ENCODE measurements at regions not wholly inside any gene's neighbourhood (a gene's known extent, or its start where the extent isn't known, plus 50 kb on each side); places are given as distances from the start of the nearest gene placed in this dataset.

DNA sequence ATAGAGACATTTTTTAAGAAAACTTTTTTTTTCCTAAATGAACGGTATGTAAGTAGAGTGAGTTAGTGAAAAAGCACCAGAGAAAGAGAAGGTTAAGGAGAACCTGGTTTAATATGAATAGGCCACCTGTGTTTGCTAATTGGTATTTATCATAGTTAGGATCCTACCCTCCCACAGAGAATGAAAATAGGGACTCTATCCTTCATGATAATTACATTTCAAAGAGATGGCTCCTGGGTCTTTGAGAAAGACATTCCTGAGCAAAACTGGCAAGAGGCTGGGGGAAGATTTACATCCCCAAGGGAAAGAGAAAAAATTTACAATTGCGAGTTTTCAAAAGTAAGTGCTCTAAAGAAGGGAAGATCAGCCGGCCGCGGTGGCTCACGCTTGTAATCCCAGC, 1284.5 kb downstream of the SLITRK1 start:
- intact Hi-C loops (cut with DNase I): no loop called here
- no peak for ATAC-seq
- no peaks in the 10 kb centered on the region for H3K36me3 ChIP-seq
- H3K4me3 ChIP-seq: no peak overlapping the region
- H3K9me3 ChIP-seq: no peaks in the 10 kb centered on the region
- no peak overlapping the region for H3K27ac ChIP-seq
- TF ChIP-seq, protein P1, sequence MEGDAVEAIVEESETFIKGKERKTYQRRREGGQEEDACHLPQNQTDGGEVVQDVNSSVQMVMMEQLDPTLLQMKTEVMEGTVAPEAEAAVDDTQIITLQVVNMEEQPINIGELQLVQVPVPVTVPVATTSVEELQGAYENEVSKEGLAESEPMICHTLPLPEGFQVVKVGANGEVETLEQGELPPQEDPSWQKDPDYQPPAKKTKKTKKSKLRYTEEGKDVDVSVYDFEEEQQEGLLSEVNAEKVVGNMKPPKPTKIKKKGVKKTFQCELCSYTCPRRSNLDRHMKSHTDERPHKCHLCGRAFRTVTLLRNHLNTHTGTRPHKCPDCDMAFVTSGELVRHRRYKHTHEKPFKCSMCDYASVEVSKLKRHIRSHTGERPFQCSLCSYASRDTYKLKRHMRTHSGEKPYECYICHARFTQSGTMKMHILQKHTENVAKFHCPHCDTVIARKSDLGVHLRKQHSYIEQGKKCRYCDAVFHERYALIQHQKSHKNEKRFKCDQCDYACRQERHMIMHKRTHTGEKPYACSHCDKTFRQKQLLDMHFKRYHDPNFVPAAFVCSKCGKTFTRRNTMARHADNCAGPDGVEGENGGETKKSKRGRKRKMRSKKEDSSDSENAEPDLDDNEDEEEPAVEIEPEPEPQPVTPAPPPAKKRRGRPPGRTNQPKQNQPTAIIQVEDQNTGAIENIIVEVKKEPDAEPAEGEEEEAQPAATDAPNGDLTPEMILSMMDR (IDR thresholded peaks at IDR 0.05): no peak
- DNase-seq: no peak
- H3K27me3 ChIP-seq: no peaks in the 10 kb centered on the region
- no peaks in the 10 kb centered on the region for H3K4me1 ChIP-seq

DNA sequence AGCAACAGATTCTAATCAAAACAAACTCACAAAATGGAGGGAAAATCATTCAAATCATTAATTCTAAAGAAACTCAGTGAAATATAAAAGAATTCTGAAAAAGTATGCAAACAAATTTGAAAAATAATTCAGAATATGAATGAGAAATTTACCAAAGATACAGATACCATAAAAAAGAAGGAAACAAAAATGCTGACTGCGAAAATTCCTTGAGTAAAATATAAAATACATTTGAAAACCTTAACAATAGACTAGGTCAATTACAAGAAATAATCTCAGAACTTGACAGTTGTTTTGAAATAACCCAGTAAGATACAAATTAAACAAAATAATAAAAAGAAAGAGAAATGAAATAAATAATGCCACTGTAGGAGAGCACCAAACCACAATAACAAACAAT, 1289.0 kb downstream of the SLITRK1 start:
- DNase-seq (no peak), ATAC-seq (no peak)
- no peaks in the 10 kb centered on the region for H3K36me3 ChIP-seq
- H3K4me3 ChIP-seq: no peak overlapping the region
- no peak overlapping the region for H3K27ac ChIP-seq
- intact Hi-C loops (cut with DNase I): no loop called here
- TF ChIP-seq, protein P1 (IDR thresholded peaks at IDR 0.05): no peak
- no peaks in the 10 kb centered on the region for H3K9me3 ChIP-seq
- H3K4me1 ChIP-seq: no peaks in the 10 kb centered on the region
- no peaks in the 10 kb centered on the region for H3K27me3 ChIP-seq

DNA sequence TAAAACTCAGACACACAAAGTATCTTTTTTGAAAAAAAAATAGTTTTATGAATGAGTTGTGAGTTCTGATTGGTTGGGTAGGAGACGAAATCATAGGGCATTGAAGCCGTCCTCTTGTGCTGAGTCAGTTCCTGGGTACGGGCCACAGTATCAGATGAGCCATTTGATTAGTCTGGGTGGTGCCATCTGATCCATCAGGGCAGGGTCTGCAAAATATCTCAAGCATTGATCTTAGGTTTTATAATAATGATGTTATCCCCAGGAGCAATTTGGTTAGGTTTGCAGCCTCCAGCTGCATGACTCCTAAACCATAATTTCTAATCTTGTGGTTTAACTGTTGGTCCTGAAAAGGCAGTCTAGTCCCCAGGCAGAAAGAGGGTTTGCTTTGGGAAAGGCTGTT, 1310.6 kb downstream of the SLITRK1 start:
- Histone ChIP-seq H3K36me3 (no peaks in the 10 kb centered on the region), H3K27me3 (no peaks in the 10 kb centered on the region), H3K27ac (no peak overlapping the region), H3K9me3 (no peaks in the 10 kb centered on the region), H3K4me1 (no peaks in the 10 kb centered on the region), H3K4me3 (no peak overlapping the region)
- TF ChIP-seq, protein P1 (IDR thresholded peaks at IDR 0.05): no peak
- no peak for DNase-seq
- no peak for ATAC-seq
- intact Hi-C loops (cut with DNase I): no loop called here

DNA sequence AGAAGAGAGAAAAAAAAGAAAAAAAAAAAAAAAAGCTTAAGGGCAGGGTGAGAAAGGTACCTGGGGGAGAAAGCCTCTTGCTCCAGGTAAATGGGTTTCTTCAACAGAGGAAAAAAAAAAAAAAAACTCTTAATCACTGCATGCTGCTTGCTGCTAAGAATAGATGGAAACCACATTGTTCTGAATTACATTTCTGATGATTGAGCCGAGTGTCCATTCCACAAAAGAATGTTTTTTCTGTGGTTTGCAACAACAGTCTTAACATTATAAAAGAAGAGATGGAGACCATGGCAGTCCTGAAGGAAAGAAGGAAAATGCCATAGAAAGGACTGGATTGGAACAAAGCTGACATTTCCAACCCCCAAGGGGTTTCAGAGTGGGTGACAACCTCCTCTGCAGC, 1312.7 kb downstream of the SLITRK1 start:
- no peak overlapping the region for H3K4me3 ChIP-seq
- TF ChIP-seq, protein P1 (IDR thresholded peaks at IDR 0.05): no peak
- no peak overlapping the region for H3K27ac ChIP-seq
- no peaks in the 10 kb centered on the region for H3K4me1 ChIP-seq
- H3K36me3 ChIP-seq: no peaks in the 10 kb centered on the region
- intact Hi-C loops (cut with DNase I): no loop called here
- no peak for DNase-seq
- no peaks in the 10 kb centered on the region for H3K9me3 ChIP-seq
- no peaks in the 10 kb centered on the region for H3K27me3 ChIP-seq
- ATAC-seq: no peak

DNA sequence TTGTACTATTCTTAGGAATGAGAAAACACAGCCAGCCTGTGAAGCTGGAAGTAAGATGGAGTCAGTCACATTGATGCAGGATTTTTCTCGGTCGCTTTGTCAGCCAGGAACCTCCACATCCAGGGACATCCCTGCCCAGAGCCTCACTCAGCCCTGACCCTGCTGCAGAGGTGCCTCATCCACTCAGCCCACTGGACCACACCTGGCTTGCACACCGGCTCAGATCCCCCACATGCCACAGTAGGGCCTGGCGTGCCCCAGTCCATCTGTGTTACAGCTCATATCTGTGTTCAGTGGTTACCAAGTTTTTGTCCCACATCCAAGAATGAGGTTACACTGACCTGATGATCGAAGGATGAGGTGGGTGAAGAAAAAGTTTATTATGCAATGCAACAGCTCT, 1315.4 kb downstream of the SLITRK1 start:
- Histone ChIP-seq H3K9me3 (no peaks in the 10 kb centered on the region), H3K27me3 (no peaks in the 10 kb centered on the region), H3K27ac (no peak overlapping the region), H3K4me1 (no peaks in the 10 kb centered on the region), H3K4me3 (no peak overlapping the region), H3K36me3 (no peaks in the 10 kb centered on the region)
- intact Hi-C loops (cut with DNase I): no loop called here
- TF ChIP-seq, protein P1 (IDR thresholded peaks at IDR 0.05): no peak
- DNase-seq (no peak), ATAC-seq (no peak)

DNA sequence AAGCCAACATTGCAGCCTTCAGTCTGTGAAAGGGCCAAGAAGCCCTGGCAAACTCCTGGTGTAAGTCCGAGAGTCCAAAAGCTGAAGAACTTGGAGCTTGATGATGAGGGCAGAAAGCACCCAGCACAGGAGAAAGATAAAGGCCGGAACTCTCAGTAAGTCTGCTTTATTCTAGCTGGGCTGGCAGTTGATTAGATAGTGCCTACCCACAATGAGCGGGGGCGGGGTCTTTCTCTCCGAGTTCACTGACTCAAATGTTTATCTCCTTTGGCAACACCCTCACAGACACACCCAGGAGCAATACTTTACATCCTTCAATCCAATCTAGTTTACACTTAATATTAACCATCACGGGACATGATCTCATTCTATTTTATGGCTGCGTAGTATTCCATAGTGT, 1317.1 kb downstream of the SLITRK1 start:
- intact Hi-C loops (cut with DNase I): no loop called here
- ATAC-seq (no peak), DNase-seq (no peak)
- no peak overlapping the region for H3K27ac ChIP-seq
- TF ChIP-seq, protein P1 (IDR thresholded peaks at IDR 0.05): no peak
- H3K4me1 ChIP-seq: no peaks in the 10 kb centered on the region
- no peaks in the 10 kb centered on the region for H3K36me3 ChIP-seq
- no peaks in the 10 kb centered on the region for H3K9me3 ChIP-seq
- H3K4me3 ChIP-seq: no peak overlapping the region
- no peaks in the 10 kb centered on the region for H3K27me3 ChIP-seq
